Lung microvascular endothelial cell (primary cell): ENCODE measurements at regions not wholly inside any gene's neighbourhood (a gene's known extent, or its start where the extent isn't known, plus 50 kb on each side); places are given as distances from the start of the nearest gene placed in this dataset.

Experiments
- DNase-seq, 2 donors: peaks; one replicate each; pipeline versions ENCODE4 v3.0.0 to v3.0.0-alpha.2; 2010; ENCODE audit warnings: low read depth in 2 of 2

DNA sequence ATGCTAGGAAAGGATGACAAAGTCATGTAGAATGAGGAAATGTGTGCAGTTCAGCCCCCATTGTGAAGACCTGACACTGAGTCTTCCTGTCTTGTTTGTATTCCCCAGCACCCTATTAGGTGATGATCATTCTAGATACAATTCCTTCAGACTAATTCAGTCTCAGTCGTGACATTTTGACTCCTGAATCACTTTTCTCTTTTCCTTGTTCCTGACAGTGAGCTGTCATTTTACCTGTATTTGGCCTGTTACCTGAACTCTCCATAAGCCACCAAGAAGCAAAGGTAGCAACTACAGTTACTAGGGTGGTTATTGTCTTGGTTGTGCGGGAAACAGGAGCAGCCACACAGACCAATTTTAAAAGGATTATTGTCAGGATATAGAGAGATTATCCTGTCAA, 111.4 kb upstream of the TAC1 start:
- no peak for DNase-seq

- no peak for DNase-seq
These were observed 108.6 kb upstream of the TAC1 start for GRCh38 chr7:97623333-97623732.

GRCh38 chr7:97630116-97630515, 101.8 kb upstream of the TAC1 start:
- DNase-seq = no peak

DNA sequence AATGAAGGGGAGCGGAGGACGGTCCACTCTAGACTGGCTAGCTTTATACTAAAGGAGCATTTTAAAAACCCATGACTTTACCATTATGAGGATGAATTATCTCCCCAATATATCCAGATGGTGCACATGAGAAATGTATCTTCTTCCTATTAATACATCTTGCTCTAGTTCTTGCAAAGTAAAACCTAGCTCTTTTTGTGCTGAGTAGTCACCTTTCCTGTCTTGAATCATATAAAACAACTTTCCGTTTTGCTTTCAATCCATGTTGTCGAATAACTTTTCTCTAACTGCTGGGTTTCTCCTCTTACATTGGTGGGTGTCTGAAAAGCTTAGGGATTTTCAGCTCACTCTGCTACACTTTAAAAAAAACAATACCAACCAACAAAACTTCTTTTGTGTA, 96.3 kb upstream of the TAC1 start:
- no peak for DNase-seq

DNA sequence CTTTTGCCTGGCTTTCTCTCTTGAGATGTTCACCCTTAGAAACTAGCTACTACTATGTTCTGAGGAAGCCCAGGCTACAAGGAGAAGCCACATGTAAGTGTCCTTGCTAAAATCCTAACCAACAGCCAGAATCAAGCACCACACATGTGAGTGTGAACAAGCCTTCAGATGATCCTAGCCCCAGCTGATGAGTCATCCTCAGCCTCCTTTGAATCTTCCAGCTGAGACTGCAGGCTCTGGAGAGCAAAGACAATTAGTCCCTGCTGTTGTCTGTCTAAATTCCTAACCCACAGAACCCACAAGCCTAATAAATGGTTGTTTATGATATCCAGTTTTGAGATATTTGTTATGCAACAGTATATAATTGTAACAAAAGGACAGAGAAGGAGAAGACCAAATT, 92.8 kb upstream of the TAC1 start:
- no peak for DNase-seq

DNA sequence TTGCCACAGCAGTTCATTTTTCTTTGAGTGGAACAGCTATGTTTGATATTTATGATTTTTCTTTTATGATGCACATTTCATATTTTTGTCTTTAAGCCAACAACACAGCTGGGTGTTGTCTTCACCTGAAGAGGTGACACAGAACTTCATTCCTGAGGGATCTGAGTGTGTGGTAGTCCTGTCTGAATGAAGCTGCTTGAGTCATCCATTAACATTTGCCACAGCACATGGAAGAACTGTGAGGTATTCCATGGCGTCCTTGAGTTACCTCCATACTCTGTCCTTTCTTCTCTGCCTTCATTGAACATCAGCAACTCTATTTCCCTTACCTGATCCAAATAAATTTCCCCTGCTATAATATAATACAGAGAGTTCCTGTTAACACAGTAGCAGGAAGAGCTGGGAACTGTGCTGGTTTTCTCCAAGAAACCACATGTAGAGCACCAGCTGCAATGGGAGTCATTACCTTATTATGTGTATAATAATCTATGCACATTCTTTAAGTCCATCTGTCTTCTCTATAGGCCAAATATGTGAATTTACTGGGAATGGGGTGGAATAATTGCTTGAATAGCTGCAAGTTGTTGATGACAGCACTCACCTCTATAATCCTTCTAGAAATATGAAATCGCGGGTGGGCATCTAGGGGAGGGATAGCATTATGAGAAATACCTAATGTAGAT, 72.4 kb upstream of the TAC1 start:
- DNase-seq = no peak

- DNase-seq = no peak
These were observed 64.5 kb upstream of the TAC1 start for GRCh38 chr7:97667359-97667758.

- no peak for DNase-seq
These were observed 60.3 kb upstream of the TAC1 start for GRCh38 chr7:97671571-97671970.

GRCh38 chr7:97680622-97681021, 51.3 kb upstream of the TAC1 start:
- no peak for DNase-seq
